ENCODE measurements at regions not wholly inside any gene's neighbourhood (a gene's known extent, or its start where the extent isn't known, plus 50 kb on each side); places are given as distances from the start of the nearest gene placed in this dataset.

GRCh38 chr3:13717222-13717895 is 162.5 kb downstream of the WNT7A start:
- intact Hi-C loops (cut with micrococcal nuclease; ENCODE audit: unreplicated experiment): no loop called here
- TF ChIP-seq CTCF (IDR thresholded peaks at IDR 0.05; ENCODE audit: unreplicated experiment): no peak
- H3K36me3 Mint-ChIP-seq (ENCODE audit: insufficient read depth, unreplicated experiment): peaks cover 4% of the 10 kb centered on the region
- H3K4me1 Mint-ChIP-seq (ENCODE audit: low read depth, unreplicated experiment): no peaks in the 10 kb centered on the region
- H3K27me3 Mint-ChIP-seq (ENCODE audit: unreplicated experiment): peaks cover 58% of the 10 kb centered on the region
- no peak overlapping the region for H3K4me3 Mint-ChIP-seq (ENCODE audit: low read depth, unreplicated experiment)
- H3K9me3 Mint-ChIP-seq (ENCODE audit: low read depth, unreplicated experiment): peaks cover 4% of the 10 kb centered on the region
- no TSS peak for BruUV-seq (replicated peaks)
- no peak overlapping the region for H3K27ac Mint-ChIP-seq (ENCODE audit: unreplicated experiment)
- DNase-seq: no peak
- CTCF ChIA-PET: no interaction called here

- no peak overlapping the region for H3K27ac Mint-ChIP-seq (ENCODE audit: unreplicated experiment)
- intact Hi-C loops (cut with micrococcal nuclease; ENCODE audit: unreplicated experiment): no loop called here
These were observed 163.2 kb downstream of the WNT7A start for GRCh38 chr3:13716540-13717221.

GRCh38 chr3:13715961-13716360 is 163.9 kb downstream of the WNT7A start:
- intact Hi-C loops (cut with micrococcal nuclease; ENCODE audit: unreplicated experiment): no loop called here
- Mint-ChIP-seq H3K9me3 (ENCODE audit: low read depth, unreplicated experiment) (peaks cover 3% of the 10 kb centered on the region), H3K4me1 (ENCODE audit: low read depth, unreplicated experiment) (no peaks in the 10 kb centered on the region), H3K27me3 (ENCODE audit: unreplicated experiment) (peaks cover 66% of the 10 kb centered on the region), H3K4me3 (ENCODE audit: low read depth, unreplicated experiment) (no peak overlapping the region), H3K36me3 (ENCODE audit: insufficient read depth, unreplicated experiment) (peaks cover 4% of the 10 kb centered on the region), H3K27ac (ENCODE audit: unreplicated experiment) (no peak overlapping the region)
- CTCF ChIA-PET: no interaction called here
- DNase-seq: no peak
- BruUV-seq (replicated peaks): no TSS peak
- no peak for TF ChIP-seq CTCF (IDR thresholded peaks at IDR 0.05; ENCODE audit: unreplicated experiment)

More at GRCh38 chr3:13716540-13717221, 163.2 kb downstream of the WNT7A start:
- BruUV-seq (replicated peaks): no TSS peak
- CTCF ChIA-PET: no interaction called here
- H3K36me3 Mint-ChIP-seq (ENCODE audit: insufficient read depth, unreplicated experiment): peaks cover 4% of the 10 kb centered on the region
- H3K9me3 Mint-ChIP-seq (ENCODE audit: low read depth, unreplicated experiment): peaks cover 3% of the 10 kb centered on the region
- no peaks in the 10 kb centered on the region for H3K4me1 Mint-ChIP-seq (ENCODE audit: low read depth, unreplicated experiment)
- H3K4me3 Mint-ChIP-seq (ENCODE audit: low read depth, unreplicated experiment): no peak overlapping the region
- no peak for TF ChIP-seq CTCF (IDR thresholded peaks at IDR 0.05; ENCODE audit: unreplicated experiment)
- DNase-seq: no peak
- peaks cover 59% of the 10 kb centered on the region for H3K27me3 Mint-ChIP-seq (ENCODE audit: unreplicated experiment)

- peaks cover 4% of the 10 kb centered on the region for H3K36me3 Mint-ChIP-seq (ENCODE audit: insufficient read depth, unreplicated experiment)
- no peak overlapping the region for H3K4me3 Mint-ChIP-seq (ENCODE audit: low read depth, unreplicated experiment)
- H3K27ac Mint-ChIP-seq (ENCODE audit: unreplicated experiment): no peak overlapping the region
- peaks cover 3% of the 10 kb centered on the region for H3K9me3 Mint-ChIP-seq (ENCODE audit: low read depth, unreplicated experiment)
- no peak for DNase-seq
- CTCF ChIA-PET: no interaction called here
- BruUV-seq (replicated peaks): no TSS peak
- H3K27me3 Mint-ChIP-seq (ENCODE audit: unreplicated experiment): peaks cover 72% of the 10 kb centered on the region
- intact Hi-C loops (cut with micrococcal nuclease; ENCODE audit: unreplicated experiment): no loop called here
- TF ChIP-seq CTCF (IDR thresholded peaks at IDR 0.05; ENCODE audit: unreplicated experiment): no peak
- H3K4me1 Mint-ChIP-seq (ENCODE audit: low read depth, unreplicated experiment): no peaks in the 10 kb centered on the region
These were observed 164.5 kb downstream of the WNT7A start for GRCh38 chr3:13715167-13715954.
